ENCODE measurements at regions not wholly inside any gene's neighbourhood (a gene's known extent, or its start where the extent isn't known, plus 50 kb on each side); places are given as distances from the start of the nearest gene placed in this dataset.

- no peak for DNase-seq (ENCODE audit: low read depth, low spot score)
Measured at GRCh38 chr10:90321132-90321816, 536.6 kb downstream of the HTR7 start.

DNA sequence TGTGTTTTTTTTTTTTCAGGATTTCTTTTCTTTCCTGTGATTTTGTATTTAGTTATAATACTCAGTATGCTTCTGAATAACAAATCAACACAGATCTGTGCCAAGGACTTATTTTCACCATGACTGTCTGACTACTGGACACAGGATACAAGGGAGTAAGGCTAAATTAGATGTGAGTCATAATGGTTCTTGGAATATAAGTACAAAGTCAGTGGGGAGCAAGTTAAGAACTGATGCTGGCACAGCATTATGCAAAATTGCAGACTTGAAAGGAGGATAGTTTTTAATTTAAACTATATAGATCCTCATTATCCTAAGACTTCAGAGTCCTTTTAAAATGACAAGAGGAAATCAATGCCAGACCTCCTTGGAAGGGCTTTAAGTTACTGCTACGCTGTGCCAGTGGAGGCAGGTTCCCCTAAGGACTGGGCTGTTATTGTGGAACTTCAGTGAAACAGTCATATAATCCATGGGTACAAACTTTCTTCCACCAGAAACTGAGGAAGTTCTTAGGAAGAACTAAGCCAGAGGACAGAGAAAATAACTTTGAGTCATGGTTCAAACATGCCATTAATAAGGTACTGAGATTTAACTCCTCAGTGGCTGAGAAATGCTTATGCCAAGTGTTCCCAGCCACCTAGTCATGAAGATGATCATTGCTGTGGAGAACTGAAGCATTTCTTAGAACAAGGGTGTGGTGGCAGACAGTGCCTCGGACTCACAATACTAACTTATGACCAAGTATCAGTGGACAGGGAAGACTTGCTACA, 531.2 kb downstream of the HTR7 start:
- DNase-seq (ENCODE audit: low read depth, low spot score): no peak

DNA sequence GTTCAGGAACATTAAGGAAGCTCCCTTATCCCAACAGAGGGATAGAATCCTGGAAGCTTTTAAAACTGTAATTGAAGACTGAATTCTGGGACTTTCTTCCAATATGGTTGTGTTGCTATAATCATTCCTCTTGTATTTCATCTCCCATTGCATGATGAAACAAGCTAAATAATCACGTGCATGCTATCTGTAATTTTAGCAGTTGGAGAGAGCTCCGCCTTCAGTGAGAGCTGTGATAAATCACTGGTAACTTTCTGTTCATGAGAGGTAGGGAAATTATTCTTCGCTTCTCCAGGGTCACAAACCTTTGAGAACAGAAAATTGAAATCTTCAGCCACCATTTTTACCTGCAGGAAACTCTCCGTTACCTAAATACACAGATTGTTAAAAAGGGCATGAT, 530.2 kb downstream of the HTR7 start:
- no peak for DNase-seq (ENCODE audit: low read depth, low spot score)

- no peak for DNase-seq (ENCODE audit: low read depth, low spot score)
Measured at GRCh38 chr10:90328459-90328858, 529.4 kb downstream of the HTR7 start.

GRCh38 chr10:90328896-90329295, 528.9 kb downstream of the HTR7 start:
- no peak for DNase-seq (ENCODE audit: low read depth, low spot score)

- no peak for DNase-seq (ENCODE audit: low read depth, low spot score)
Measured at GRCh38 chr10:90337316-90337715, 520.5 kb downstream of the HTR7 start.

DNA sequence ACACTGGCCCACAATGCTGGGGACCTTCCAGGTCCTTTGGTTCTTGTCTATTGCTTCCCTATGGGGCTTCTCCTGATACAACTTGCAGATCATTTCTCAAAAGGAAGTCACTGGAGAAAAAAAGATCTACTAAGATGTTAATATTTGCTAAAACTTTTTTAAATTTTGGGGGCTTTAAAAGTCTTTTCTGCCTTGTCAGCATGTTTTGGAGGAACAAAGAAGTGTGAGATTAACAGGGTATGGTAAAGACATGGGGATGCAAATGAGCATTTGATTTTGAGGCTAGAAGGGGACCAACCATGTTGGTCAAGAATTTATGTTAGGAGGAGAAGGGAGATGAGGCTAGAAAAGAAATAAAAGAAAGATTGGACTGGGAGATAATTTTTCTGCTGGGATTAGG, 515.4 kb downstream of the HTR7 start:
- DNase-seq (ENCODE audit: low read depth, low spot score): no peak

- DNase-seq (ENCODE audit: low read depth, low spot score): no peak
Measured at GRCh38 chr10:90344226-90344625, 513.6 kb downstream of the HTR7 start.

GRCh38 chr10:90347239-90347638, 510.6 kb downstream of the HTR7 start:
- DNase-seq (ENCODE audit: low read depth, low spot score): no peak

DNA sequence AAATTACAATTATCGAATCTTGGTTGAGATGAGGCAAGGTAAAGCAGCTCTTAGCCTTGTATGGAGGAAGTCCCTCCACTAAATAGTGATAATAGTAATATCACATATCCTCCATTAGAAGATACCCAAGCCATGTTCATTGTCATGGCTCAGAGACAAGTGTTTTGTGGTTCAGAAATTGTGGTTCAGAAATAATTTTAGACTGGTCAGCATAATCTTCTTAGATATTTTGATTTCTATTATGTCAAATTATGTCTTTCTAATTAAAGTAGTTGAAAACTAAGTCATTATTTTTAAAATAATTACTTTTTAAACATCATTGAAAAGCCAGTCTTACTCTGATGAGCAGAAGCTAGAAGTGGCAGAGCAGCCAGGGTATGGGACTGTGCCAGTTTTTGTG, 507.7 kb downstream of the HTR7 start:
- no peak for DNase-seq (ENCODE audit: low read depth, low spot score)

GRCh38 chr10:90352288-90352687, 505.6 kb downstream of the HTR7 start:
- DNase-seq (ENCODE audit: low read depth, low spot score): no peak

DNA sequence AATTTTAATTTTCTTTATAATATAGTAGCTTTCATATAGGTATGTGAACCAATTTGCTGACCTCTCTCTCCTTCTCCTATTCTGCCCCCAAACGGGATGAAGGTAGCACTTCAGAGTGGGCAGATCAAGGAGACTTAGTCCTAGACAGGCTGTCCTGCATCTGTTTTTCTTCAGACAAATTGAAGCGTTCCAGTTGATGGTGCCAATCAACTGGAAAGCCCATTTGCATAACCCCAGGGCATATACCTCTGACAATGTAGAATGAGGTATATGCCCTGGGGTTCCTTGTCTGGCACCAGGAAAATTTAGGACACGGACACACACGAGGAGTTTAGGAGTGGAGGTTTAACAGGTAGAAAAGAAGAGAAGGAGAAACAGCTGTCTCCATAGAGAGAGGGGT, 502.9 kb downstream of the HTR7 start:
- no peak for DNase-seq (ENCODE audit: low read depth, low spot score)

GRCh38 chr10:90363799-90364483, 493.9 kb downstream of the HTR7 start:
- no peak for DNase-seq (ENCODE audit: low read depth, low spot score)

DNA sequence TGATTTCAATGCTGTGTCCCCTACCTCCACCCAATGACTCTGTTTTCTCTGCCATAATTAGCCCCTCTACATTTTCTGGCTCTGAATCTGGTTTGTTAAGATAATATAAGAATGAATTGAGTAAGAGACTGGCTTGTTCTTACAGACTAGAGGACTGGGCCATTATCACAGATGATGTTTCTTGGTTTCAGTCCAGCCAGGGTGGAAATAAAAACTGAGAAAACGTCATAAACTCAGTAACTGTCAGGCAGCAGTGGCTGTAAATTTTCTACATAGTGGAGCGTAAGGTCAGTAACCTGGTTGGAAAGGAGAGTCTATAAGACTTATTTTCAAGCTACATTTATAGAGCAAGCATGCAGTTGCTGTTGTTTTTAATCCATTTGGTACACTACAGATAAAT, 485.4 kb downstream of the HTR7 start:
- DNase-seq (ENCODE audit: low read depth, low spot score): no peak

DNA sequence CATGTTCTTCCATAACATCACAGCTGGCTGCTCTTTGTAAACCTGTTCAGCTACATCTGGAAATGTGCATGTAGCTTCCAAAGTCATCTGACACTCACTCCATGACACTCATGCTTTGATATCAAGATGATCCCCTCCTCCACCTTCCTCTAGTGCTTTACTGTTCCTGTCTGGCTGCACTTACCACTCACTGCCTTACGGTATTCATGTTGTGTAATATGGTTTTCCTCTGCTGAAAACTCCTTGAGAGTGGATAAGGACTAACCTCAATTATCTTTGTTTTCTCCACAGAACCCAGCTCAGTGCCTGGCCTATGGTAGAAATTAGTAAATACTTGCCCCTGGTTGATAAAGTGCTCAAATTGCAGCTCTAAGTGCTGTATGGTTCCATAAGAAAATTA, 483.9 kb downstream of the HTR7 start:
- DNase-seq (ENCODE audit: low read depth, low spot score): no peak

GRCh38 chr10:90378524-90379076, 479.2 kb downstream of the HTR7 start:
- no peak for DNase-seq (ENCODE audit: low read depth, low spot score)

DNA sequence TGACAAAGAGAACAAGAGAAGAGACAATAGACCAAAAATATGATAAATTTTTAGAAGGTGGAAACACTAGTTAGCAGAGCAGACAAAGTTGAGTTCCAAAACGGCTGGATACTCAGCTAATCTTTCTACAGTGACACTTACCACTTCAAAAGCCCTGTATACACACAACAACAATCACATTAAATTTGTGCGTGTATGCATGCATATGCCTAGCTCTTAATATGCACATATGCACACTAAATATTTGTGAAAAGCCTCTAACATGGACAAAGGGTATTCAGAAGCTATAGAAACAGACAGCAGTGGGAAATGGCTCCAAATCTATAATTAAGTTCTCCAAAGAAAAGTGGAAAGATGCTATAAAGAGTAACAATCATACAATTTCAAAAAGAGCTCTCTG, 476.4 kb downstream of the HTR7 start:
- DNase-seq (ENCODE audit: low read depth, low spot score): no peak

GRCh38 chr10:90389876-90390275, 468.0 kb downstream of the HTR7 start:
- no peak for DNase-seq (ENCODE audit: low read depth, low spot score)

DNA sequence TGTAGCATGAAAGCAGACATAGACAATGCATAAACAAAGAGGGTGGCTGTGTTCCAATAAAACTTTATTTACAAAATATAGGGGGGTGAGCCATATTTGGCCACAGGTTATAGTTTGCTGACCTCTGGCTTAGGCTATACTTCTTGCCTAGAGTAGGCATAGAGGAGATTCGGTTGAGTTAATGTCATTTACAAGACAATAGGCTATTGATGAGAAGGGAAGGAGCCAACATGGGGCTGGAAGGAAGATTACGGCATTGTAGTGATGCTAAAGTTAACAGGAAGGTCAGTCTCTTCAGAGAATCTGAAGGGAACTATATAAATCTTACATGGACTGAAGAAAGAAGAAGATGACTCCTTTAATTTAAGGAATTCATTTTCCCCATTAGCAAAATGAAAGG, 463.5 kb downstream of the HTR7 start:
- DNase-seq (ENCODE audit: low read depth, low spot score): no peak

DNA sequence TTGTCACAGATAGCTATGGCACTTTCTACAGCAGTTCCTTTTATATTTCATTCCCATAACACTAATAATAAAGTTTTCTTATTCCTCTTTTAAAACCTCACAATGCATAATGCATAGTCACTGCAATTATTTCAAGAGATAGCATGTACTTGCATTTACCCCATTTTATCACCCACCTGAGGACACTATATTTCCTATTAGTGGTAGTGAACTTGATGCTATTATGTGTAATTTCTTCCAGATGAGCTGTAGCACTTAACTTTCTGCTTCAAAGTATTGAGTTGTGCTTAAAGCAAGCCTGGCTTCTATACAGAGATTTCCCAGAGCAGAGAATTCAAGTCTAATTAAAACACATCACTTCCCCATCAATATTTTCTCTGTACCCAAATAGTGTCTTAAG, 461.1 kb downstream of the HTR7 start:
- DNase-seq (ENCODE audit: low read depth, low spot score): no peak

- DNase-seq (ENCODE audit: low read depth, low spot score): no peak
Measured at GRCh38 chr10:90398566-90398965, 459.3 kb downstream of the HTR7 start.

- DNase-seq (ENCODE audit: low read depth, low spot score): no peak
Measured at GRCh38 chr10:90399782-90400181, 458.1 kb downstream of the HTR7 start.

All from activated naive CD8-positive, alpha-beta T cell treated with anti-CD3 and anti-CD28 coated beads, Interleukin-2, amount 50 U/mL, for 16 hours (primary cell).